ENCODE measurements at regions not wholly inside any gene's neighbourhood (a gene's known extent, or its start where the extent isn't known, plus 50 kb on each side); places are given as distances from the start of the nearest gene placed in this dataset.

GRCh38 chr6:8941577-8941976 is 506.2 kb upstream of the SLC35B3 start:
- Histone ChIP-seq H3K4me1 (replicated peaks in 1 of 2) (no peaks in the 10 kb centered on the region), H3K27me3 (no peaks in the 10 kb centered on the region), H3K4me3 (no peak overlapping the region), H3K36me3 (replicated peaks in 1 of 2) (no peaks in the 10 kb centered on the region), H3K27ac (no peak overlapping the region), H3K9me3 (replicated peaks in 1 of 3) (no peaks in the 10 kb centered on the region)
- DNase-seq = no peak
- intact Hi-C loops (cut with DNase I) = no loop called here
- 63 to 72% (median 70%) methylated on average over 2 of the region's 2 CpGs for WGBS, 4 donors
- TF ChIP-seq POLR2A (IDR thresholded peaks at IDR 0.05) (no peak), CTCF (IDR thresholded peaks at IDR 0.05) (no peak)

- H3K36me3 ChIP-seq (replicated peaks in 1 of 2) = no peaks in the 10 kb centered on the region
- no peak overlapping the region for H3K27ac ChIP-seq
- TF ChIP-seq POLR2A (IDR thresholded peaks at IDR 0.05) = no peak
- TF ChIP-seq CTCF (IDR thresholded peaks at IDR 0.05) = no peak
- H3K4me3 ChIP-seq = no peak overlapping the region
- no peaks in the 10 kb centered on the region for H3K4me1 ChIP-seq (replicated peaks in 1 of 2)
- no peak for DNase-seq
- H3K27me3 ChIP-seq = no peaks in the 10 kb centered on the region
- 82 to 90% (median 83%) methylated on average over 6 of the region's 6 CpGs for WGBS, 4 donors
- intact Hi-C loops (cut with DNase I) = no loop called here
- H3K9me3 ChIP-seq (replicated peaks in 1 of 3) = no peaks in the 10 kb centered on the region
Observed at GRCh38 chr6:8940356-8940755, 505.0 kb upstream of the SLC35B3 start.

- Histone ChIP-seq H3K36me3 (replicated peaks in 1 of 2) (no peaks in the 10 kb centered on the region), H3K4me3 (no peak overlapping the region), H3K4me1 (replicated peaks in 1 of 2) (no peaks in the 10 kb centered on the region), H3K27me3 (no peaks in the 10 kb centered on the region), H3K27ac (no peak overlapping the region), H3K9me3 (replicated peaks in 1 of 3) (no peaks in the 10 kb centered on the region)
- no peak for TF ChIP-seq POLR2A (IDR thresholded peaks at IDR 0.05)
- TF ChIP-seq CTCF (IDR thresholded peaks at IDR 0.05) = no peak
- intact Hi-C loops (cut with DNase I) = no loop called here
- no peak for DNase-seq
- WGBS, 4 donors = 32 to 52% (median 45%) methylated on average over 4 of the region's 4 CpGs
Observed at GRCh38 chr6:8939615-8940014, 504.3 kb upstream of the SLC35B3 start.

GRCh38 chr6:8934318-8934717 is 499.0 kb upstream of the SLC35B3 start:
- no peaks in the 10 kb centered on the region for H3K9me3 ChIP-seq (replicated peaks in 1 of 3)
- intact Hi-C loops (cut with DNase I) = no loop called here
- WGBS, 4 donors = 59 to 67% (median 60%) methylated on average over 4 of the region's 4 CpGs
- no peak overlapping the region for H3K4me3 ChIP-seq
- no peaks in the 10 kb centered on the region for H3K36me3 ChIP-seq (replicated peaks in 1 of 2)
- H3K27ac ChIP-seq = no peak overlapping the region
- DNase-seq = no peak
- no peak for TF ChIP-seq CTCF (IDR thresholded peaks at IDR 0.05)
- TF ChIP-seq POLR2A (IDR thresholded peaks at IDR 0.05) = no peak
- H3K4me1 ChIP-seq (replicated peaks in 1 of 2) = no peaks in the 10 kb centered on the region
- H3K27me3 ChIP-seq = no peaks in the 10 kb centered on the region
